ENCODE measurements at regions not wholly inside any gene's neighbourhood (a gene's known extent, or its start where the extent isn't known, plus 50 kb on each side); places are given as distances from the start of the nearest gene placed in this dataset.

- no peak overlapping the region for H2BK12ac ChIP-seq (ENCODE audit: insufficient read length, low read depth, low read length)
- no peak overlapping the region for H2BK20ac ChIP-seq (ENCODE audit: low read depth, low read length, poor library complexity, severe bottlenecking)
- H2AFZ ChIP-seq (ENCODE audit: low read length), result no peak overlapping the region
- Mint-ChIP-seq H3K27me3 (ENCODE audit: low read depth) (no peaks in the 10 kb centered on the region), H3K27ac (no peak overlapping the region), H3K36me3 (ENCODE audit: insufficient read depth in 1 of 3, low read depth in 3 of 3) (peaks cover 15 to 22% (median 16%) of the 10 kb centered on the region in 3 experiments), H3K9me3 (peaks cover 22% of the 10 kb centered on the region in 2 experiments), H3K4me1 (peaks cover 20 to 24% of the 10 kb centered on the region in 2 experiments), H3K4me3 (no peak overlapping the region)
- no peaks in the 10 kb centered on the region for H4K20me1 ChIP-seq (ENCODE audit: control insufficient read depth, insufficient read depth, insufficient read length)
- H3K23me2 ChIP-seq (ENCODE audit: insufficient read length, low read depth, low read length, poor library complexity, severe bottlenecking), result no peaks in the 10 kb centered on the region
- no peak overlapping the region for H4K8ac ChIP-seq (replicated peaks; ENCODE audit: insufficient read length, low read depth, low read length)
- H3K79me1 ChIP-seq (ENCODE audit: insufficient read depth, low read depth, low read length, poor library complexity, severe bottlenecking), result no peaks in the 10 kb centered on the region
- H3K4ac ChIP-seq (ENCODE audit: low read depth, low read length), result no peak overlapping the region
- TF ChIP-seq CTCF (conservative IDR thresholded peaks at IDR 0.05), result no peak; the same call in 2 of the 3 replicates
- WGBS (ENCODE audit: extremely low coverage, insufficient read length, low lambda C conversion rate), result no CpG with 5 or more reads among the region's 8 CpGs
- H3K79me2 ChIP-seq (ENCODE audit: insufficient read depth, low read length), result no peaks in the 10 kb centered on the region
- no peak overlapping the region for H3K18ac ChIP-seq (ENCODE audit: insufficient read length, low read depth, low read length)
- H3K14ac ChIP-seq (ENCODE audit: insufficient read depth, low read length), result no peak overlapping the region
- no peak overlapping the region for H3K4me2 ChIP-seq (ENCODE audit: insufficient read depth, insufficient read length, low read length)
- no peak overlapping the region for H4K5ac ChIP-seq (ENCODE audit: insufficient read length, low read depth, low read length)
- H2BK15ac ChIP-seq (ENCODE audit: low read depth, low read length), result no peak overlapping the region
- no peaks in the 10 kb centered on the region for H3K9me3 ChIP-seq (ENCODE audit: control insufficient read depth, low read depth, low read length)
- H2BK5ac ChIP-seq (ENCODE audit: insufficient read length, low read length), result no peak overlapping the region
- H2AK5ac ChIP-seq (ENCODE audit: insufficient read length, low read length), result no peak overlapping the region
- H3K27ac ChIP-seq (ENCODE audit: insufficient read length, low read depth, low read length), result no peak overlapping the region
- no peak overlapping the region for H3K9ac ChIP-seq (ENCODE audit: extremely low read depth, insufficient read length, low read length)
- H3K56ac ChIP-seq (ENCODE audit: insufficient read length, low read depth, low read length), result no peak overlapping the region
- no peak overlapping the region for H3K23ac ChIP-seq (ENCODE audit: insufficient read length, low read depth, low read length)
- no peaks in the 10 kb centered on the region for H3K27me3 ChIP-seq (ENCODE audit: insufficient read depth, low read length)
- H3K4me1 ChIP-seq (ENCODE audit: insufficient read depth, low read length), result peaks cover 5% of the 10 kb centered on the region; the same call in 1 of the 2 replicates
- no peak overlapping the region for H2BK120ac ChIP-seq (ENCODE audit: low read depth, low read length, poor library complexity, severe bottlenecking)
- no peak overlapping the region for H4K91ac ChIP-seq (ENCODE audit: insufficient read length, low read depth, low read length)
- DNase-seq, result no peak
- no peak overlapping the region for H3T11ph ChIP-seq (ENCODE audit: low read length)
These were observed 290.5 kb upstream of the TAS2R1 start for GRCh38 chr5:9920697-9921096.
